ENCODE measurements at regions not wholly inside any gene's neighbourhood (a gene's known extent, or its start where the extent isn't known, plus 50 kb on each side); places are given as distances from the start of the nearest gene placed in this dataset.

GRCh38 chr5:172529896-172530295, 75.6 kb upstream of the SH3PXD2B start:
- CTCF ChIA-PET = no interaction called here
- H3K27me3 Mint-ChIP-seq (ENCODE audit: unreplicated experiment) = peaks cover 100% of the 10 kb centered on the region
- no peak overlapping the region for H3K4me3 Mint-ChIP-seq (ENCODE audit: low read depth, unreplicated experiment)
- TF ChIP-seq CTCF (IDR thresholded peaks at IDR 0.05; ENCODE audit: unreplicated experiment) = no peak
- no peak overlapping the region for H3K27ac Mint-ChIP-seq (ENCODE audit: unreplicated experiment)
- DNase-seq = no peak
- intact Hi-C loops (cut with micrococcal nuclease; ENCODE audit: unreplicated experiment) = no loop called here
- H3K9me3 Mint-ChIP-seq (ENCODE audit: low read depth, unreplicated experiment) = peaks cover 3% of the 10 kb centered on the region
- peaks cover 21% of the 10 kb centered on the region for H3K4me1 Mint-ChIP-seq (ENCODE audit: low read depth, unreplicated experiment)
- BruUV-seq (replicated peaks) = no TSS peak
- H3K36me3 Mint-ChIP-seq (ENCODE audit: insufficient read depth, unreplicated experiment) = no peaks in the 10 kb centered on the region

GRCh38 chr5:172528440-172528839, 74.1 kb upstream of the SH3PXD2B start:
- DNase-seq = no peak
- CTCF ChIA-PET = interaction anchor here (0.6 kb wide), 1 partner anchor 1611 kb away, joined by 8 read pairs; no protein-coding TSS in a partner anchor
- Mint-ChIP-seq H3K4me1 (ENCODE audit: low read depth, unreplicated experiment) (peaks cover 18% of the 10 kb centered on the region), H3K27me3 (ENCODE audit: unreplicated experiment) (peaks cover 100% of the 10 kb centered on the region), H3K36me3 (ENCODE audit: insufficient read depth, unreplicated experiment) (no peaks in the 10 kb centered on the region), H3K4me3 (ENCODE audit: low read depth, unreplicated experiment) (no peak overlapping the region), H3K9me3 (ENCODE audit: low read depth, unreplicated experiment) (peaks cover 3% of the 10 kb centered on the region), H3K27ac (ENCODE audit: unreplicated experiment) (no peak overlapping the region)
- no peak for TF ChIP-seq CTCF (IDR thresholded peaks at IDR 0.05; ENCODE audit: unreplicated experiment)
- intact Hi-C loops (cut with micrococcal nuclease; ENCODE audit: unreplicated experiment) = no loop called here
- no TSS peak for BruUV-seq (replicated peaks)

- no peak overlapping the region for H3K27ac Mint-ChIP-seq (ENCODE audit: unreplicated experiment)
Measured at GRCh38 chr5:172527559-172527958, 73.2 kb upstream of the SH3PXD2B start.

GRCh38 chr5:172525996-172526360, 71.7 kb upstream of the SH3PXD2B start:
- DNase-seq = no peak
- Mint-ChIP-seq H3K4me1 (ENCODE audit: low read depth, unreplicated experiment) (peaks cover 11% of the 10 kb centered on the region), H3K27me3 (ENCODE audit: unreplicated experiment) (peaks cover 100% of the 10 kb centered on the region), H3K27ac (ENCODE audit: unreplicated experiment) (no peak overlapping the region), H3K36me3 (ENCODE audit: insufficient read depth, unreplicated experiment) (no peaks in the 10 kb centered on the region), H3K9me3 (ENCODE audit: low read depth, unreplicated experiment) (peaks cover 7% of the 10 kb centered on the region), H3K4me3 (ENCODE audit: low read depth, unreplicated experiment) (no peak overlapping the region)
- intact Hi-C loops (cut with micrococcal nuclease; ENCODE audit: unreplicated experiment) = no loop called here
- TF ChIP-seq CTCF (IDR thresholded peaks at IDR 0.05; ENCODE audit: unreplicated experiment) = no peak
- CTCF ChIA-PET = no interaction called here
- BruUV-seq (replicated peaks) = no TSS peak

More at GRCh38 chr5:172527559-172527958, 73.2 kb upstream of the SH3PXD2B start:
- peaks cover 3% of the 10 kb centered on the region for H3K9me3 Mint-ChIP-seq (ENCODE audit: low read depth, unreplicated experiment)
- no peaks in the 10 kb centered on the region for H3K36me3 Mint-ChIP-seq (ENCODE audit: insufficient read depth, unreplicated experiment)
- no peak overlapping the region for H3K4me3 Mint-ChIP-seq (ENCODE audit: low read depth, unreplicated experiment)
- TF ChIP-seq CTCF (IDR thresholded peaks at IDR 0.05; ENCODE audit: unreplicated experiment) = no peak
- peaks cover 100% of the 10 kb centered on the region for H3K27me3 Mint-ChIP-seq (ENCODE audit: unreplicated experiment)
- intact Hi-C loops (cut with micrococcal nuclease; ENCODE audit: unreplicated experiment) = no loop called here
- peaks cover 11% of the 10 kb centered on the region for H3K4me1 Mint-ChIP-seq (ENCODE audit: low read depth, unreplicated experiment)
- CTCF ChIA-PET = interaction anchor here (0.6 kb wide), 1 partner anchor 1612 kb away, joined by 8 read pairs; no protein-coding TSS in a partner anchor
- BruUV-seq (replicated peaks) = no TSS peak
- no peak for DNase-seq

Measured in Calu3 (cell line).